ENCODE measurements at regions not wholly inside any gene's neighbourhood (a gene's known extent, or its start where the extent isn't known, plus 50 kb on each side); places are given as distances from the start of the nearest gene placed in this dataset.

DNA sequence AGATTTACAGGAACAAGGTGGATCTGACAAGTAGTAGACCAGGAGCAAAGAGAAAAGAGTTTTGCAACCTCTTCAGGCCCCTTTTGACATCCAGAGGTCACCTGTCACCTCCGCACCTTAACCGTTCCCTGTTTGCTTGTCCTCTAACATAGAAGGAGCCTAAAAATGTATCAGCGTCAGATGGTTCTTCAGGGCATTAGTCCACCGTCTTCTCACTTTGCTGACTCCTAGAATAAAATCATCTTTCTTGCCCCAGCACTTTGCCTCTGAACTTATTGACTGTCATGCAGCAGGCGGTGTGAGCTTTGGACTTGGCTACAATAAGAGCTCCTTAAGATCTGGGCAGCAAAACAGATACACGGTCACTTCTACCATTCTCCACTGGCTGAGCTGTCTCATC, 339.7 kb upstream of the B3GAT1 start:
- TF ChIP-seq, protein P1, sequence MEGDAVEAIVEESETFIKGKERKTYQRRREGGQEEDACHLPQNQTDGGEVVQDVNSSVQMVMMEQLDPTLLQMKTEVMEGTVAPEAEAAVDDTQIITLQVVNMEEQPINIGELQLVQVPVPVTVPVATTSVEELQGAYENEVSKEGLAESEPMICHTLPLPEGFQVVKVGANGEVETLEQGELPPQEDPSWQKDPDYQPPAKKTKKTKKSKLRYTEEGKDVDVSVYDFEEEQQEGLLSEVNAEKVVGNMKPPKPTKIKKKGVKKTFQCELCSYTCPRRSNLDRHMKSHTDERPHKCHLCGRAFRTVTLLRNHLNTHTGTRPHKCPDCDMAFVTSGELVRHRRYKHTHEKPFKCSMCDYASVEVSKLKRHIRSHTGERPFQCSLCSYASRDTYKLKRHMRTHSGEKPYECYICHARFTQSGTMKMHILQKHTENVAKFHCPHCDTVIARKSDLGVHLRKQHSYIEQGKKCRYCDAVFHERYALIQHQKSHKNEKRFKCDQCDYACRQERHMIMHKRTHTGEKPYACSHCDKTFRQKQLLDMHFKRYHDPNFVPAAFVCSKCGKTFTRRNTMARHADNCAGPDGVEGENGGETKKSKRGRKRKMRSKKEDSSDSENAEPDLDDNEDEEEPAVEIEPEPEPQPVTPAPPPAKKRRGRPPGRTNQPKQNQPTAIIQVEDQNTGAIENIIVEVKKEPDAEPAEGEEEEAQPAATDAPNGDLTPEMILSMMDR (IDR thresholded peaks at IDR 0.05), result no peak
- no peak for TF ChIP-seq POLR2A (IDR thresholded peaks at IDR 0.05)

Data from lower leg skin (tissue), 3 donors.